ENCODE measurements at regions not wholly inside any gene's neighbourhood (a gene's known extent, or its start where the extent isn't known, plus 50 kb on each side); places are given as distances from the start of the nearest gene placed in this dataset.
A peak's percentile ranks its signal among the peaks of the same experiment; 100 is the strongest.

GRCh38 chr1:157247005-157247763 lies 109.0 kb upstream of the ETV3 start:
- H3K4me3 ChIP-seq (ENCODE audit: low read depth, low read length) = no peak overlapping the region
- TF ChIP-seq CTCF (conservative IDR thresholded peaks at IDR 0.05; ENCODE audit: low read depth, low read length) = no peak
- peak; percentile 2 for DNase-seq (ENCODE audit: low read depth)

GRCh38 chr1:157245823-157246222 lies 107.6 kb upstream of the ETV3 start:
- DNase-seq (ENCODE audit: low read depth) = no peak

GRCh38 chr1:157241185-157241538 lies 103.0 kb upstream of the ETV3 start:
- no peak for TF ChIP-seq CTCF (conservative IDR thresholded peaks at IDR 0.05; ENCODE audit: low read depth, low read length)
- H3K4me3 ChIP-seq (ENCODE audit: low read depth, low read length) = no peak overlapping the region
- DNase-seq (ENCODE audit: low read depth) = no peak

More at GRCh38 chr1:157245823-157246222, 107.6 kb upstream of the ETV3 start:
- no peak for TF ChIP-seq CTCF (conservative IDR thresholded peaks at IDR 0.05; ENCODE audit: low read depth, low read length)
- H3K4me3 ChIP-seq (ENCODE audit: low read depth, low read length) = no peak overlapping the region

GRCh38 chr1:157240495-157241184 lies 102.4 kb upstream of the ETV3 start:
- DNase-seq (ENCODE audit: low read depth) = no peak
- TF ChIP-seq CTCF (conservative IDR thresholded peaks at IDR 0.05; ENCODE audit: low read depth, low read length) = no peak
- H3K4me3 ChIP-seq (ENCODE audit: low read depth, low read length) = no peak overlapping the region

- no peak overlapping the region for H3K4me3 ChIP-seq (ENCODE audit: low read depth, low read length)
- TF ChIP-seq CTCF (conservative IDR thresholded peaks at IDR 0.05; ENCODE audit: low read depth, low read length) = no peak
- DNase-seq (ENCODE audit: low read depth) = no peak
These were observed 101.7 kb upstream of the ETV3 start for GRCh38 chr1:157239936-157240335.

- DNase-seq (ENCODE audit: low read depth) = peak; percentile 1
- TF ChIP-seq CTCF (conservative IDR thresholded peaks at IDR 0.05; ENCODE audit: low read depth, low read length) = no peak
- H3K4me3 ChIP-seq (ENCODE audit: low read depth, low read length) = no peak overlapping the region
These were observed 100.4 kb upstream of the ETV3 start for GRCh38 chr1:157238585-157238984.

GRCh38 chr1:157237981-157238380 lies 99.8 kb upstream of the ETV3 start:
- H3K4me3 ChIP-seq (ENCODE audit: low read depth, low read length) = no peak overlapping the region
- no peak for DNase-seq (ENCODE audit: low read depth)
- no peak for TF ChIP-seq CTCF (conservative IDR thresholded peaks at IDR 0.05; ENCODE audit: low read depth, low read length)

Measured in choroid plexus epithelial cell (primary cell).